Colonic mucosa (tissue), 4 donors: ENCODE measurements at regions not wholly inside any gene's neighbourhood (a gene's known extent, or its start where the extent isn't known, plus 50 kb on each side); places are given as distances from the start of the nearest gene placed in this dataset.

Experiments
- DNase-seq: peaks from one replicate; pipeline ENCODE4 v3.0.0-alpha.2; 2020
- H3K27ac ChIP-seq: fragments of 200-600 bp; one replicate; pipeline ENCODE4 v1.8.0; 2021
- H3K27me3 ChIP-seq: fragments of 200-600 bp; one replicate; pipeline ENCODE4 v1.8.0; 2021
- H3K36me3 ChIP-seq: fragments of 200-600 bp; one replicate; pipeline ENCODE4 v1.8.0; 2021
- H3K4me1 ChIP-seq: fragments of 200-600 bp; one replicate; pipeline ENCODE4 v1.8.0; 2021; ENCODE audit warnings: mild to moderate bottlenecking
- H3K4me3 ChIP-seq: fragments of 200-600 bp; one replicate; pipeline ENCODE4 v1.8.0; 2021
- H3K9ac ChIP-seq, 2 donors: one replicate each; pipeline ENCODE4 v1.7.0; 2013; ENCODE audit warnings: control low read depth in 2 of 2, low read depth in 2 of 2, low read length in 2 of 2
- H3K9me3 ChIP-seq: fragments of 200-600 bp; one replicate; pipeline ENCODE4 v1.8.0; 2021
- CTCF ChIP-seq: fragments of 200-600 bp; IDR thresholded peaks from one replicate; pipeline ENCODE4 v1.8.0; 2022; ENCODE audit warnings: antibody characterized with exemption, mild to moderate bottlenecking
- intact Hi-C: fragments of 100-400 bp; cut with DNase I; formaldehyde crosslinking; loops from one replicate; pipeline ENCODE4 v1.14.1; 2022
- donor health status: healthy.
- donor health status: DM: no; HTN: no; CAD: no.
- donor health status: DM: no; HTN: no; CAD: no.

- no peak for DNase-seq
These were observed 430.0 kb upstream of the TNP1 start for GRCh38 chr2:217289907-217290280.

GRCh38 chr2:217289177-217289906 is 429.5 kb upstream of the TNP1 start:
- DNase-seq, result no peak
- H3K9ac ChIP-seq, result no peak overlapping the region

More at GRCh38 chr2:217289907-217290280, 430.0 kb upstream of the TNP1 start:
- Histone ChIP-seq H3K27ac (no peak overlapping the region), H3K4me3 (no peak overlapping the region), H3K4me1 (no peaks in the 10 kb centered on the region), H3K36me3 (no peaks in the 10 kb centered on the region), H3K9ac (no peak overlapping the region), H3K27me3 (no peaks in the 10 kb centered on the region), H3K9me3 (no peaks in the 10 kb centered on the region)
- no peak for TF ChIP-seq CTCF
- intact Hi-C loops, result no loop called here

GRCh38 chr2:217288472-217289063 is 428.7 kb upstream of the TNP1 start:
- intact Hi-C loops, result no loop called here
- H3K27ac ChIP-seq, result no peak overlapping the region
- no peaks in the 10 kb centered on the region for H3K4me1 ChIP-seq

More at GRCh38 chr2:217289177-217289906, 429.5 kb upstream of the TNP1 start:
- Histone ChIP-seq H3K4me1 (no peaks in the 10 kb centered on the region), H3K36me3 (no peaks in the 10 kb centered on the region), H3K27ac (no peak overlapping the region), H3K9me3 (no peaks in the 10 kb centered on the region), H3K27me3 (no peaks in the 10 kb centered on the region), H3K4me3 (no peak overlapping the region)
- no peak for TF ChIP-seq CTCF
- intact Hi-C loops, result no loop called here

GRCh38 chr2:217286833-217287232 is 427.0 kb upstream of the TNP1 start:
- Histone ChIP-seq H3K9me3 (no peaks in the 10 kb centered on the region), H3K36me3 (no peaks in the 10 kb centered on the region), H3K4me1 (no peaks in the 10 kb centered on the region), H3K4me3 (no peak overlapping the region), H3K27me3 (no peaks in the 10 kb centered on the region), H3K27ac (no peak overlapping the region), H3K9ac (no peak overlapping the region)
- no peak for DNase-seq
- intact Hi-C loops, result no loop called here
- TF ChIP-seq CTCF, result no peak

More at GRCh38 chr2:217288472-217289063, 428.7 kb upstream of the TNP1 start:
- Histone ChIP-seq H3K4me3 (no peak overlapping the region), H3K27me3 (no peaks in the 10 kb centered on the region), H3K9ac (no peak overlapping the region), H3K36me3 (no peaks in the 10 kb centered on the region), H3K9me3 (no peaks in the 10 kb centered on the region)
- TF ChIP-seq CTCF, result no peak
- no peak for DNase-seq

GRCh38 chr2:217285926-217286325 is 426.1 kb upstream of the TNP1 start:
- Histone ChIP-seq H3K9ac (no peak overlapping the region), H3K4me3 (no peak overlapping the region), H3K36me3 (no peaks in the 10 kb centered on the region), H3K9me3 (no peaks in the 10 kb centered on the region), H3K4me1 (no peaks in the 10 kb centered on the region), H3K27me3 (no peaks in the 10 kb centered on the region), H3K27ac (no peak overlapping the region)
- no peak for TF ChIP-seq CTCF
- intact Hi-C loops, result no loop called here
- no peak for DNase-seq
